HepG2 (cell line): ENCODE measurements at regions not wholly inside any gene's neighbourhood (a gene's known extent, or its start where the extent isn't known, plus 50 kb on each side); places are given as distances from the start of the nearest gene placed in this dataset.

Source experiments
- ATAC-seq: fragments of 200-7000 bp; cut with Tn5 transposase; 3 replicates; pipeline ENCODE4 v1.9.1; 2020; ENCODE audit warnings: mild to moderate bottlenecking, moderate library complexity
- BruUV-seq: library from RNA; stranded (reverse); fragments of 400-500 nt; replicated peaks from 2 replicates; lab custom pipeline; 2021; lab: Mats Ljungman, UMichigan
- CTCF ChIA-PET: fragments of 300-600 bp; formaldehyde crosslinking; extraction: SDS; loops from one replicate; lab custom pipeline; 2021; ENCODE audit warnings: low total read pairs, inconsistent platforms, low intra/inter-chr PET ratio; lab: Yijun Ruan, JAX
- POLR2A ChIA-PET: fragments of 350-600 bp; sonication (Branson Sonifier 250); formaldehyde crosslinking; loops from one replicate; lab custom pipeline; 2020; ENCODE audit warnings: antibody characterized with exemption, inconsistent platforms; lab: Yijun Ruan, JAX
- DNase-seq: peaks from one replicate; pipeline ENCODE4 v3.0.0-alpha.2; 2015; ENCODE audit warnings: low spot score
- FAIRE-seq: peaks from 3 replicates; lab custom pipeline; 2011; peaks lifted over from hg19 to GRCh38; lab: Jason Lieb, UNC
- H2AFZ ChIP-seq: one replicate; pipeline ENCODE4 v1.6.1; 2011; ENCODE audit warnings: low read length, inconsistent platforms
- H3K27ac ChIP-seq: fragments of 300-600 bp; 3 replicates; pipeline ENCODE4 v1.8.0; 2011; ENCODE audit warnings: mixed run types, mild to moderate bottlenecking, mixed read lengths, low read length, inconsistent platforms; ENCODE audit not compliant: insufficient read depth; ENCODE audit errors: extremely low read length
- H3K27me3 ChIP-seq, 2 experiments: fragments of 200-600 bp in 1 of 2; 2 replicates in 1 of 2; 3 replicates in 1 of 2; pipeline versions ENCODE4 v1.6.0 to v1.8.0; 2011; ENCODE audit warnings: low read length in 2 of 2, mild to moderate bottlenecking in 2 of 2, moderate library complexity in 2 of 2, inconsistent platforms in 1 of 2; ENCODE audit not compliant: insufficient read depth in 2 of 2, control insufficient read depth in 1 of 2
- H3K36me3 ChIP-seq, 2 experiments: fragments of 200-600 bp in 1 of 2; replicated peaks in 1 of 2; 2 replicates in 1 of 2; 3 replicates in 1 of 2; pipeline versions ENCODE4 v1.5.1 to v1.8.0; 2011; ENCODE audit warnings: low read length in 2 of 2, inconsistent platforms in 1 of 2; ENCODE audit not compliant: insufficient read depth in 2 of 2, control insufficient read depth in 1 of 2
- H3K4me1 ChIP-seq: 2 replicates; pipeline ENCODE4 v1.5.1; 2012; ENCODE audit warnings: low read length, inconsistent platforms; ENCODE audit not compliant: insufficient read depth
- H3K4me2 ChIP-seq: 2 replicates; pipeline ENCODE4 v1.6.0; 2011; ENCODE audit warnings: low read depth, low read length, inconsistent platforms
- H3K4me3 ChIP-seq, 3 experiments: fragments of 200-600 bp in 1 of 3; sonication (generic), shearing (Covaris generic) in 1 of 3; replicated peaks in 1 of 3; 2 replicates each; pipeline ENCODE4 v1.5.1; 2011 to 2016; ENCODE audit warnings: low read length in 3 of 3, inconsistent platforms in 2 of 3, low read depth in 2 of 3, mild to moderate bottlenecking in 2 of 3, control low read depth in 1 of 3, mixed read lengths in 1 of 3; ENCODE audit not compliant: insufficient read depth in 1 of 3
- H3K79me2 ChIP-seq: one replicate; pipeline ENCODE4 v1.6.1; 2011; ENCODE audit warnings: low read length, inconsistent platforms; ENCODE audit not compliant: insufficient read depth
- H3K9ac ChIP-seq: 2 replicates; pipeline ENCODE4 v1.6.0; 2011; ENCODE audit warnings: mild to moderate bottlenecking, low read depth, low read length, inconsistent platforms; ENCODE audit not compliant: insufficient read depth
- H3K9me3 ChIP-seq: 2 replicates; pipeline ENCODE4 v1.5.1; 2012; ENCODE audit warnings: mild to moderate bottlenecking, low read length
- H4K20me1 ChIP-seq: 2 replicates; pipeline ENCODE4 v1.6.0; 2011; ENCODE audit warnings: inconsistent platforms, mild to moderate bottlenecking, low read length, moderate library complexity; ENCODE audit not compliant: insufficient read depth
- CENPX ChIP-seq: sonication (generic); formaldehyde crosslinking; IDR thresholded peaks from 2 replicates; pipeline ENCODE4 v1.9.0; 2021; ENCODE audit warnings: mild to moderate bottlenecking, missing genetic modification reagents, moderate library complexity
- MNT ChIP-seq: fragments of 450-650 bp; IDR thresholded peaks from 2 replicates; pipeline ENCODE4 v1.6.1; 2016
- NFE2L2 ChIP-seq: fragments of 150-350 bp; IDR thresholded peaks from 2 replicates; pipeline ENCODE4 v1.6.1; 2014; ENCODE audit warnings: low read length
- SMAD3 ChIP-seq: sonication (generic); formaldehyde crosslinking; IDR thresholded peaks from 2 replicates; pipeline ENCODE4 v1.4.0; 2020; ENCODE audit warnings: missing genetic modification reagents
- SNRNP70 ChIP-seq: fragments of 200-400 bp; formaldehyde crosslinking; IDR thresholded peaks from 2 replicates; pipeline ENCODE4 v1.6.1; 2017; ENCODE audit warnings: mild to moderate bottlenecking, low read depth, low read length, moderate library complexity
- WGBS: methylation state at CpG from one replicate; pipeline ENCODE4 v1.1.6; 2017; ENCODE audit warnings: low lambda C conversion rate; 5-methylcytosine and 5-hydroxymethylcytosine counted together
- in situ Hi-C: cut with HindIII; loops from 2 replicates; pipeline ENCODE4 v1.10.0; 2017; ENCODE audit warnings: low pct_unique_long_range_greater_than_20kb; ENCODE audit not compliant: extremely low pct_ligation_motif_present
- intact Hi-C: fragments of 100-400 bp; cut with micrococcal nuclease; formaldehyde crosslinking; loops from one replicate; pipeline ENCODE4 v1.10.0; 2022; ENCODE audit not compliant: unreplicated experiment
- TF ChIP-seq, protein P1 (sequence below): sonication (generic); formaldehyde crosslinking; IDR thresholded peaks from 2 replicates; pipeline ENCODE4 v1.5.0; 2020; ENCODE audit warnings: missing genetic modification reagents

DNA sequence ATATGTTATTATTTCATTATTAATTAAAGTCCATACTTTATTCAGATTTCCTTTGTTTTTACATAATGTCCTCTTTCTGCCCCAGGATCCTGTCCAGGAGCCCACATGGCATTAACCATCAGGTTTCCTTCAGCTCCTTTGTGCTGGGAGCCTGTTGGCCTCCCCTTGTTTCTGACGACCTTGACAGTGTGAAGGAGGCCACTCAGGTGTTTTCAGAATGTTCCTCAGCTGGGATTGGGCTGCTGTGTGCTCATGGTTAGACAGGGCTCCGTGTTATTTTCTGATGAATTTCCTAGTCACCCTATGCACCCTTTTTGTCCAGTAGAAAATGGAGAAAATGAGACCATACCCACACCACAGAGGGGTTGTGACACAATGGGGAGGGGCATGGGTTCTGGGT lies 281.0 kb upstream of the FOXF1 start:
- H3K9ac ChIP-seq = no peak overlapping the region
- CTCF ChIA-PET = no interaction called here
- H3K27ac ChIP-seq = no peak overlapping the region
- in situ Hi-C loops (no loop called here), intact Hi-C loops (no loop called here)
- no peak for TF ChIP-seq SMAD3 (CRISPR knock-in tag)
- TF ChIP-seq CENPX = no peak
- no peak for TF ChIP-seq NFE2L2
- no peaks in the 10 kb centered on the region for H3K4me1 ChIP-seq
- DNase-seq (no peak), FAIRE-seq (no peak), ATAC-seq (no peak)
- H3K9me3 ChIP-seq = no peaks in the 10 kb centered on the region
- H3K36me3 ChIP-seq = no peaks in the 10 kb centered on the region
- POLR2A ChIA-PET = no interaction called here
- no peak overlapping the region for H2AFZ ChIP-seq
- H3K4me2 ChIP-seq = no peak overlapping the region
- H4K20me1 ChIP-seq = no peaks in the 10 kb centered on the region
- H3K4me3 ChIP-seq = no peak overlapping the region
- no TSS peak for BruUV-seq
- WGBS = 2% methylated on average over 2 of the region's 2 CpGs
- H3K27me3 ChIP-seq = peaks cover 4 to 10% of the 10 kb centered on the region in 2 experiments; a peak in 3 of 5 replicates
- H3K79me2 ChIP-seq = no peaks in the 10 kb centered on the region

GRCh38 chr16:86229866-86230656 lies 280.3 kb upstream of the FOXF1 start:
- CTCF ChIA-PET = no interaction called here
- no peak overlapping the region for H2AFZ ChIP-seq
- H3K27ac ChIP-seq = no peak overlapping the region
- no peak for DNase-seq
- intact Hi-C loops = no loop called here
- FAIRE-seq = no peak
- in situ Hi-C loops = no loop called here
- BruUV-seq = no TSS peak
- ATAC-seq = no peak
- H3K9me3 ChIP-seq = no peaks in the 10 kb centered on the region
- no peaks in the 10 kb centered on the region for H3K4me1 ChIP-seq
- TF ChIP-seq MNT (peak; percentile 57; the same call in 1 of the 2 replicates), SNRNP70 (no peak)
- TF ChIP-seq, protein P1, sequence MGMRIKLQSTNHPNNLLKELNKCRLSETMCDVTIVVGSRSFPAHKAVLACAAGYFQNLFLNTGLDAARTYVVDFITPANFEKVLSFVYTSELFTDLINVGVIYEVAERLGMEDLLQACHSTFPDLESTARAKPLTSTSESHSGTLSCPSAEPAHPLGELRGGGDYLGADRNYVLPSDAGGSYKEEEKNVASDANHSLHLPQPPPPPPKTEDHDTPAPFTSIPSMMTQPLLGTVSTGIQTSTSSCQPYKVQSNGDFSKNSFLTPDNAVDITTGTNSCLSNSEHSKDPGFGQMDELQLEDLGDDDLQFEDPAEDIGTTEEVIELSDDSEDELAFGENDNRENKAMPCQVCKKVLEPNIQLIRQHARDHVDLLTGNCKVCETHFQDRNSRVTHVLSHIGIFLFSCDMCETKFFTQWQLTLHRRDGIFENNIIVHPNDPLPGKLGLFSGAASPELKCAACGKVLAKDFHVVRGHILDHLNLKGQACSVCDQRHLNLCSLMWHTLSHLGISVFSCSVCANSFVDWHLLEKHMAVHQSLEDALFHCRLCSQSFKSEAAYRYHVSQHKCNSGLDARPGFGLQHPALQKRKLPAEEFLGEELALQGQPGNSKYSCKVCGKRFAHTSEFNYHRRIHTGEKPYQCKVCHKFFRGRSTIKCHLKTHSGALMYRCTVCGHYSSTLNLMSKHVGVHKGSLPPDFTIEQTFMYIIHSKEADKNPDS (CRISPR knock-in tag) = no peak
- H3K4me2 ChIP-seq = no peak overlapping the region
- H4K20me1 ChIP-seq = no peaks in the 10 kb centered on the region
- H3K9ac ChIP-seq = no peak overlapping the region
- peaks cover 4 to 10% of the 10 kb centered on the region in 2 experiments; a peak in 3 of 5 replicates for H3K27me3 ChIP-seq
- 41% methylated on average over 17 of the region's 22 CpGs for WGBS
- no peaks in the 10 kb centered on the region for H3K36me3 ChIP-seq
- no peak overlapping the region for H3K4me3 ChIP-seq
- POLR2A ChIA-PET = no interaction called here
- no peaks in the 10 kb centered on the region for H3K79me2 ChIP-seq
